ENCODE measurements at regions not wholly inside any gene's neighbourhood (a gene's known extent, or its start where the extent isn't known, plus 50 kb on each side); places are given as distances from the start of the nearest gene placed in this dataset.

- DNase-seq (ENCODE audit: low spot score): no peak
These were observed 942.4 kb upstream of the PRR20A start for GRCh38 chr13:56198350-56198749.

- no peak for DNase-seq (ENCODE audit: low spot score)
These were observed 938.9 kb upstream of the PRR20A start for GRCh38 chr13:56201834-56202233.

- DNase-seq (ENCODE audit: low spot score): no peak
These were observed 924.5 kb upstream of the PRR20A start for GRCh38 chr13:56216221-56216620.

- DNase-seq (ENCODE audit: low spot score): no peak
These were observed 893.0 kb upstream of the PRR20A start for GRCh38 chr13:56247692-56248091.

GRCh38 chr13:56271686-56272085, 869.0 kb upstream of the PRR20A start:
- no peak for DNase-seq (ENCODE audit: low spot score)

- DNase-seq (ENCODE audit: low spot score): no peak
These were observed 857.4 kb upstream of the PRR20A start for GRCh38 chr13:56283262-56283828.

GRCh38 chr13:56299650-56300049, 841.1 kb upstream of the PRR20A start:
- DNase-seq (ENCODE audit: low spot score): no peak

GRCh38 chr13:56314765-56315164, 826.0 kb upstream of the PRR20A start:
- DNase-seq (ENCODE audit: low spot score): no peak

GRCh38 chr13:56317841-56318240, 822.9 kb upstream of the PRR20A start:
- DNase-seq (ENCODE audit: low spot score): no peak

GRCh38 chr13:56332671-56333070, 808.0 kb upstream of the PRR20A start:
- DNase-seq (ENCODE audit: low spot score): no peak

GRCh38 chr13:56335775-56336174, 804.9 kb upstream of the PRR20A start:
- no peak for DNase-seq (ENCODE audit: low spot score)

GRCh38 chr13:56338421-56338820, 802.3 kb upstream of the PRR20A start:
- no peak for DNase-seq (ENCODE audit: low spot score)

GRCh38 chr13:56347014-56347413, 793.7 kb upstream of the PRR20A start:
- no peak for DNase-seq (ENCODE audit: low spot score)

- no peak for DNase-seq (ENCODE audit: low spot score)
These were observed 790.9 kb upstream of the PRR20A start for GRCh38 chr13:56349866-56350265.

- DNase-seq (ENCODE audit: low spot score): peak; percentile 42
These were observed 789.7 kb upstream of the PRR20A start for GRCh38 chr13:56351041-56351440.

- no peak for DNase-seq (ENCODE audit: low spot score)
These were observed 788.4 kb upstream of the PRR20A start for GRCh38 chr13:56352361-56352760.

GRCh38 chr13:56352901-56353300, 787.8 kb upstream of the PRR20A start:
- DNase-seq (ENCODE audit: low spot score): no peak

- no peak for DNase-seq (ENCODE audit: low spot score)
These were observed 784.0 kb upstream of the PRR20A start for GRCh38 chr13:56356690-56357089.

- peak; percentile 79 for DNase-seq (ENCODE audit: low spot score)
These were observed 762.2 kb upstream of the PRR20A start for GRCh38 chr13:56378566-56378965.

- DNase-seq (ENCODE audit: low spot score): no peak
These were observed 747.2 kb upstream of the PRR20A start for GRCh38 chr13:56393549-56393948.

GRCh38 chr13:56396318-56396717, 744.4 kb upstream of the PRR20A start:
- DNase-seq (ENCODE audit: low spot score): no peak

- no peak for DNase-seq (ENCODE audit: low spot score)
These were observed 739.9 kb upstream of the PRR20A start for GRCh38 chr13:56400774-56401173.

- DNase-seq (ENCODE audit: low spot score): no peak
These were observed 727.9 kb upstream of the PRR20A start for GRCh38 chr13:56412856-56413255.

- no peak for DNase-seq (ENCODE audit: low spot score)
These were observed 716.5 kb upstream of the PRR20A start for GRCh38 chr13:56424246-56424645.

All from RKO (cell line).